Panc1 (cell line): ENCODE measurements at regions not wholly inside any gene's neighbourhood (a gene's known extent, or its start where the extent isn't known, plus 50 kb on each side); places are given as distances from the start of the nearest gene placed in this dataset.

Source experiments
- ATAC-seq: fragments of 200-7000 bp; cut with Tn5 transposase; 2 replicates; pipeline ENCODE4 v1.9.1; 2020; ENCODE audit warnings: mild to moderate bottlenecking, moderate library complexity
- BruUV-seq: library from RNA; stranded (reverse); fragments of 400-500 nt; replicated peaks from 2 replicates; lab custom pipeline; 2021; lab: Mats Ljungman, UMichigan
- CTCF ChIA-PET: fragments of 300-600 bp; sonication (Branson Sonifier 250); formaldehyde crosslinking; loops from one replicate; lab custom pipeline; 2022; ENCODE audit warnings: antibody characterized with exemption; lab: Charles Lee
- POLR2A ChIA-PET: fragments of 300-600 bp; sonication (Branson Sonifier 250); formaldehyde crosslinking; loops from one replicate; lab custom pipeline; 2022; ENCODE audit warnings: antibody characterized with exemption; lab: Charles Lee
- DNase-seq: peaks from one replicate; pipeline ENCODE4 v3.0.0-alpha.2; 2010; ENCODE audit warnings: low read depth, low spot score
- H3K27ac ChIP-seq: 2 replicates; pipeline ENCODE4 v1.5.1; 2011; ENCODE audit warnings: mild to moderate bottlenecking, low read length, inconsistent platforms
- H3K27me3 ChIP-seq: fragments of 200-500 bp; sonication (Bioruptor generic); 2 replicates; pipeline ENCODE4 v1.6.0; 2014; ENCODE audit warnings: low read length, inconsistent platforms; ENCODE audit not compliant: control insufficient read depth, insufficient read depth
- H3K36me3 ChIP-seq: fragments of 200-500 bp; sonication (Bioruptor generic); 2 replicates; pipeline ENCODE4 v1.5.1; 2014; ENCODE audit warnings: inconsistent platforms, mild to moderate bottlenecking, low read length, moderate library complexity; ENCODE audit not compliant: control insufficient read depth, insufficient read depth
- H3K4me1 ChIP-seq: 2 replicates; pipeline ENCODE4 v1.5.1; 2011; ENCODE audit warnings: inconsistent platforms, mild to moderate bottlenecking, low read length, moderate library complexity; ENCODE audit not compliant: control insufficient read depth, insufficient read depth
- H3K4me3 ChIP-seq, 2 experiments: 2 replicates each; pipeline ENCODE4 v1.5.1; 2011 to 2012; ENCODE audit warnings: low read depth in 2 of 2, low read length in 2 of 2, mild to moderate bottlenecking in 2 of 2, inconsistent platforms in 1 of 2, moderate library complexity in 1 of 2
- H3K9me3 ChIP-seq: fragments of 200-500 bp; sonication (Bioruptor generic); 2 replicates; pipeline ENCODE4 v1.5.1; 2014; ENCODE audit warnings: low read depth, mild to moderate bottlenecking, inconsistent platforms, low read length, moderate library complexity; ENCODE audit not compliant: control insufficient read depth, insufficient read depth
- CTCF ChIP-seq: fragments of 450-650 bp; IDR thresholded peaks from 2 replicates; pipeline ENCODE4 v1.5.1; 2017; ENCODE audit warnings: mild to moderate bottlenecking
- POLR2AphosphoS5 ChIP-seq: IDR thresholded peaks from 2 replicates; pipeline ENCODE4 v1.6.1; 2012; ENCODE audit warnings: mild to moderate bottlenecking, low read depth, low read length, moderate library complexity
- REST ChIP-seq, 2 experiments: IDR thresholded peaks; 2 replicates each; pipeline ENCODE4 v1.6.1; 2011 to 2012; ENCODE audit warnings: low read depth in 2 of 2, control low read depth in 1 of 2, low read length in 1 of 2, mild to moderate bottlenecking in 1 of 2, moderate library complexity in 1 of 2; ENCODE audit not compliant: insufficient read depth in 1 of 2
- SIN3A ChIP-seq: IDR thresholded peaks from 2 replicates; pipeline ENCODE4 v1.6.1; 2012; ENCODE audit warnings: low read depth, mild to moderate bottlenecking, low read length, moderate library complexity, borderline replicate concordance; ENCODE audit not compliant: insufficient read depth
- TCF7L2 ChIP-seq: IDR thresholded peaks from 2 replicates; pipeline ENCODE4 v1.6.1; 2011; ENCODE audit warnings: mild to moderate bottlenecking, low read depth, low read length, inconsistent platforms
- in situ Hi-C: cut with HindIII; loops from 2 replicates; pipeline ENCODE4 v1.10.0; 2016; ENCODE audit warnings: low sequenced_read_pairs, low pct_unique_long_range_greater_than_20kb
- intact Hi-C: fragments of 100-400 bp; cut with micrococcal nuclease; formaldehyde crosslinking; loops from one replicate; pipeline ENCODE4 v1.10.0; 2022; ENCODE audit not compliant: unreplicated experiment

- no peak for ATAC-seq
- intact Hi-C loops (no loop called here), in situ Hi-C loops (no loop called here)
- no peak for TF ChIP-seq TCF7L2
- no peak for TF ChIP-seq POLR2AphosphoS5
- no peak for TF ChIP-seq REST (IDR thresholded peaks at IDR 0.05; ENCODE audit: insufficient read depth in 1 of 2, low read depth in 2 of 2, low read length in 1 of 2)
- no peak for TF ChIP-seq SIN3A
- no peak for TF ChIP-seq CTCF
- H3K27ac ChIP-seq = no peak overlapping the region
- CTCF ChIA-PET = no interaction called here
- no peaks in the 10 kb centered on the region for H3K4me1 ChIP-seq
- DNase-seq = no peak
- H3K4me3 ChIP-seq = no peak overlapping the region
- POLR2A ChIA-PET = no interaction called here
- H3K27me3 ChIP-seq = no peaks in the 10 kb centered on the region
- BruUV-seq = no TSS peak
- no peaks in the 10 kb centered on the region for H3K9me3 ChIP-seq
- H3K36me3 ChIP-seq = no peaks in the 10 kb centered on the region
These were observed 130.5 kb upstream of the SLITRK2 start for GRCh38 chrX:145687146-145687545.

- intact Hi-C loops = no loop called here
These were observed 129.9 kb upstream of the SLITRK2 start for GRCh38 chrX:145687707-145688106.

More at GRCh38 chrX:145687707-145688106, 129.9 kb upstream of the SLITRK2 start:
- ChIA-PET POLR2A (no interaction called here), CTCF (no interaction called here)
- no peak for TF ChIP-seq POLR2AphosphoS5
- no peak for TF ChIP-seq CTCF
- no peak for TF ChIP-seq SIN3A
- TF ChIP-seq REST (IDR thresholded peaks at IDR 0.05; ENCODE audit: insufficient read depth in 1 of 2, low read depth in 2 of 2, low read length in 1 of 2) = no peak
- no peak for TF ChIP-seq TCF7L2
- DNase-seq (no peak), ATAC-seq (no peak)
- H3K4me3 ChIP-seq = no peak overlapping the region
- no peaks in the 10 kb centered on the region for H3K27me3 ChIP-seq
- no peaks in the 10 kb centered on the region for H3K36me3 ChIP-seq
- no peaks in the 10 kb centered on the region for H3K4me1 ChIP-seq
- in situ Hi-C loops = no loop called here
- H3K9me3 ChIP-seq = no peaks in the 10 kb centered on the region
- H3K27ac ChIP-seq = no peak overlapping the region
- BruUV-seq = no TSS peak
